Ishikawa (cell line): ENCODE measurements at regions not wholly inside any gene's neighbourhood (a gene's known extent, or its start where the extent isn't known, plus 50 kb on each side); places are given as distances from the start of the nearest gene placed in this dataset.

ENCODE experiments used
- CEBPB ChIP-seq: IDR thresholded peaks from 2 replicates; pipeline ENCODE4 v1.6.1; 2012
- CREB1 ChIP-seq: IDR thresholded peaks from 2 replicates; pipeline ENCODE4 v1.6.1; 2012; ENCODE audit warnings: low read depth
- EGR1 ChIP-seq: IDR thresholded peaks from 2 replicates; pipeline ENCODE4 v1.6.1; 2012
- EP300 ChIP-seq: IDR thresholded peaks from 2 replicates; pipeline ENCODE4 v1.6.1; 2012; ENCODE audit warnings: borderline replicate concordance
- FOXM1 ChIP-seq: IDR thresholded peaks from 2 replicates; pipeline ENCODE4 v1.6.1; 2012; ENCODE audit warnings: low read depth, borderline replicate concordance
- NFIC ChIP-seq: IDR thresholded peaks from 2 replicates; pipeline ENCODE4 v1.6.1; 2012
- RAD21 ChIP-seq: IDR thresholded peaks from 2 replicates; pipeline ENCODE4 v1.6.1; 2012; ENCODE audit warnings: low read depth
- TAF1 ChIP-seq: IDR thresholded peaks from 2 replicates; pipeline ENCODE4 v1.6.1; 2012; ENCODE audit warnings: low read depth, mild to moderate bottlenecking
- TCF12 ChIP-seq: IDR thresholded peaks from 2 replicates; pipeline ENCODE4 v1.6.1; 2012; ENCODE audit warnings: low read depth
- TEAD4 ChIP-seq: IDR thresholded peaks from 2 replicates; pipeline ENCODE4 v1.6.1; 2012
- YY1 ChIP-seq: IDR thresholded peaks from 2 replicates; pipeline ENCODE4 v1.6.1; 2012; ENCODE audit warnings: low read depth
- ZBTB7A ChIP-seq: IDR thresholded peaks from 2 replicates; pipeline ENCODE4 v1.6.1; 2012; ENCODE audit warnings: low read depth
- TF ChIP-seq, protein P1 (sequence below): IDR thresholded peaks from 2 replicates; pipeline ENCODE4 v1.6.1; 2012
- TF ChIP-seq, protein P2 (sequence below): IDR thresholded peaks from 2 replicates; pipeline ENCODE4 v1.6.1; 2012
- TF ChIP-seq, protein P3 (sequence below): IDR thresholded peaks from 2 replicates; pipeline ENCODE4 v1.6.1; 2012; ENCODE audit warnings: low read depth, mild to moderate bottlenecking

DNA sequence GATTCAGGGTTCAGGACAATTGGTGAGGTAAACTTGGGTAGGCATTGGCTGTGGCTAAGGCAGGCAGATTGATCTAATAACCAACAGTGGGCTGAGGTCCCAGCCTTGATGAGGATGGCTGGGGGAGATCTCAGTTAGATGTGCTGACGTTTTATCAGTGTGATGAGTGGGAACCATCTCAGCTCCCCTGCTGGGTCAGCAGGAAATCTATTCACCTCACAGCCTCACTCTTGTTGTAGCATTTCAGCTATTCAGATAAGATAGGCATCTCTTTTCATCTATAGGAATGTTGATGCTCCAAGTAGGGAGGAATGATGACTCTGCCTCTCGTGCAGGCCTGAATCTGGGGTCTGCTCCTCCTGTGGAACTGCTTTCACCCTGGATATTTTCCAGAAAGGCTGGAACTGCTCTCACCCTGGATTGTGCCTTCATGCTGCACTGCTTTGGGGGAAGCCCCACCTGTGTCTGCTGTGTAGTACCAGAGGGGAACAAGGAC, 973.7 kb downstream of the NSUN3 start:
- TF ChIP-seq ZBTB7A (no peak), TEAD4 (no peak), EGR1 (no peak), TAF1 (no peak), EP300 (no peak), RAD21 (no peak), TCF12 (no peak), NFIC (no peak), FOXM1 (no peak), CEBPB (no peak), YY1 (no peak), CREB1 (no peak)
- TF ChIP-seq, protein P1, sequence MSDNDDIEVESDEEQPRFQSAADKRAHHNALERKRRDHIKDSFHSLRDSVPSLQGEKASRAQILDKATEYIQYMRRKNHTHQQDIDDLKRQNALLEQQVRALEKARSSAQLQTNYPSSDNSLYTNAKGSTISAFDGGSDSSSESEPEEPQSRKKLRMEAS = no peak
- TF ChIP-seq, protein P2, sequence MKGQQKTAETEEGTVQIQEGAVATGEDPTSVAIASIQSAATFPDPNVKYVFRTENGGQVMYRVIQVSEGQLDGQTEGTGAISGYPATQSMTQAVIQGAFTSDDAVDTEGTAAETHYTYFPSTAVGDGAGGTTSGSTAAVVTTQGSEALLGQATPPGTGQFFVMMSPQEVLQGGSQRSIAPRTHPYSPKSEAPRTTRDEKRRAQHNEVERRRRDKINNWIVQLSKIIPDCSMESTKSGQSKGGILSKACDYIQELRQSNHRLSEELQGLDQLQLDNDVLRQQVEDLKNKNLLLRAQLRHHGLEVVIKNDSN = no peak

DNA sequence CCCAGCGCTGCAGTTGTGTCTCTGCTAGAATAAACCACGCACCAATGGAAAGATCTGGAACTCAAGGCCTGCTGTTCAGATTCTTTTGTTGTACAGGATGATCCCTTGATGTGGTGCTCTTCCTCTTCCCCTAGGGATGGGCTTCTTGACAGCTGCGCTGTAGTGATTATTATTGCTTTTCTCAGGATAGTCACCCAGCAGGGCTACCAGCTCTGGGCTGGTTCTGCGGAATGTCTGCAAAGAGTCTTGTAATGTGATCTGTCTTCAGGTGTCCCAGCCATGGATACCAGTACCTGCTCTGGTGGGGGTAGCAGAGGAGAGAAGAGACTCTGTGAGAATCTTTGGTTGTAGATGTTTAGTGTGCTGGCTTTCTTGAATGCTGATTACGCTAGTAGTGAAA, 974.2 kb downstream of the NSUN3 start:
- TF ChIP-seq, protein P3, sequence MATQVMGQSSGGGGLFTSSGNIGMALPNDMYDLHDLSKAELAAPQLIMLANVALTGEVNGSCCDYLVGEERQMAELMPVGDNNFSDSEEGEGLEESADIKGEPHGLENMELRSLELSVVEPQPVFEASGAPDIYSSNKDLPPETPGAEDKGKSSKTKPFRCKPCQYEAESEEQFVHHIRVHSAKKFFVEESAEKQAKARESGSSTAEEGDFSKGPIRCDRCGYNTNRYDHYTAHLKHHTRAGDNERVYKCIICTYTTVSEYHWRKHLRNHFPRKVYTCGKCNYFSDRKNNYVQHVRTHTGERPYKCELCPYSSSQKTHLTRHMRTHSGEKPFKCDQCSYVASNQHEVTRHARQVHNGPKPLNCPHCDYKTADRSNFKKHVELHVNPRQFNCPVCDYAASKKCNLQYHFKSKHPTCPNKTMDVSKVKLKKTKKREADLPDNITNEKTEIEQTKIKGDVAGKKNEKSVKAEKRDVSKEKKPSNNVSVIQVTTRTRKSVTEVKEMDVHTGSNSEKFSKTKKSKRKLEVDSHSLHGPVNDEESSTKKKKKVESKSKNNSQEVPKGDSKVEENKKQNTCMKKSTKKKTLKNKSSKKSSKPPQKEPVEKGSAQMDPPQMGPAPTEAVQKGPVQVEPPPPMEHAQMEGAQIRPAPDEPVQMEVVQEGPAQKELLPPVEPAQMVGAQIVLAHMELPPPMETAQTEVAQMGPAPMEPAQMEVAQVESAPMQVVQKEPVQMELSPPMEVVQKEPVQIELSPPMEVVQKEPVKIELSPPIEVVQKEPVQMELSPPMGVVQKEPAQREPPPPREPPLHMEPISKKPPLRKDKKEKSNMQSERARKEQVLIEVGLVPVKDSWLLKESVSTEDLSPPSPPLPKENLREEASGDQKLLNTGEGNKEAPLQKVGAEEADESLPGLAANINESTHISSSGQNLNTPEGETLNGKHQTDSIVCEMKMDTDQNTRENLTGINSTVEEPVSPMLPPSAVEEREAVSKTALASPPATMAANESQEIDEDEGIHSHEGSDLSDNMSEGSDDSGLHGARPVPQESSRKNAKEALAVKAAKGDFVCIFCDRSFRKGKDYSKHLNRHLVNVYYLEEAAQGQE = no peak
- TF ChIP-seq YY1 (no peak), TCF12 (no peak), NFIC (no peak), CREB1 (no peak), EGR1 (no peak), RAD21 (no peak), FOXM1 (no peak), EP300 (no peak), CEBPB (no peak), TEAD4 (no peak), ZBTB7A (no peak), TAF1 (no peak)
- TF ChIP-seq, protein P1 = no peak
- TF ChIP-seq, protein P2 = no peak

DNA sequence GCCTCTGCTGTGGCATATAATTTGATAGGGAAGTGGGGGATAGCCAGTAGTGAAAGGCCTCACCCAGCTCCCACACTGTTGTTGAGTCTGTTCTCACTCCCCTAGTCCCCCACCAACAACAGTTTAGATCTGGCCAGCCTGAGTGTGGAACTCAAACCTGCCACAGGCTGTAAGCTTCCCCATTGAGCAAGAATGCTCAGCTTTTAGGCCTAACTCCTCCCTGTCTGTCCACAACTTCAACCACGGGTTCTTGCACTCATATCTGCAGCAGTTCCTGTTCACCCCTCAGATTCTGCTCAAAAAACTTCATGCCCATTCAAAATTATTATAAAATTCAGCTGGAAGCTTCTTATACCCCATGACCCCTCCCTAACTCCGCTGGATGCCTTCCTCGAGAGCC, 975.1 kb downstream of the NSUN3 start:
- no peak for TF ChIP-seq TCF12
- TF ChIP-seq, protein P1 = no peak

DNA sequence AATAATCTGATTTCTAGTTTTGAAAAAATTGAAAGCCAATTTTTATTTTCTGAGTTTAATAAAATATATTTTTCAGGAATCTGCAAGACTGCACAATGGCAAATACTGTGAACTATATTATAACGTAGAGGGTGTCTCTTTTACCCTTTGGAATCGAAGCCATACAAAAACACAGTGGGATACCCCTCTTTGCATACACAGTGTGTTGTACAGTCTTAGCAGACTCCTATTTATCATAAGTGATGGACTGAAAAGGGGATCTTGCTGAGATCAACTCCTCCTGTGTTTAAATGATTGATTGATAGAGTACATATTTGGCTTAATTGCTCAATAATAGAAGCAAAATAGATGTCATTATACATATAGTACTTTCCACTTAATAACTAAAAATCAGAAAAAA, 981.2 kb downstream of the NSUN3 start:
- TF ChIP-seq CEBPB (no peak), EP300 (no peak), TEAD4 (no peak), TAF1 (no peak), EGR1 (no peak), ZBTB7A (no peak), TCF12 (no peak), YY1 (no peak), NFIC (no peak), FOXM1 (no peak), CREB1 (no peak)
- TF ChIP-seq, protein P2 = no peak
- TF ChIP-seq, protein P1 = no peak

DNA sequence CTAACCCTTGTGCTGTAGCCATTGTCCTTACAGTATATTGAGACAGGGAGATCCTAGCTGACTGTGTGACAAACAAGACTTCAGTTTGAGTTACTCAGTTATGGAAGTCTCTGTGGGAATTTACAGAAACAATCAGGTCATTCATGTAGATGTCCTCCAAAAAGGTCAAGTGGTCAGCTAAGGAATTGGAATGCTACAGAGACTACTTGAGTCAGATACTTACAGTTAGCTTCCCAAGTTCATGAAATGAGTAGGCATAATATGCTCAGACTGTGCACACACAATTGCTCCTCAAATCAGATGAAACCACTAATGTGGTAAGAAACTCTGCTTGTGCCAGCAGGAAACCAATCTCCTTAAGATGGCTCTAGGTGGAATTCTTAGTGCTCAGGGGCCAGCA, 985.7 kb downstream of the NSUN3 start:
- TF ChIP-seq TAF1 = no peak
- no peak for TF ChIP-seq RAD21
- TF ChIP-seq, protein P1 = no peak
- no peak for TF ChIP-seq TEAD4
- no peak for TF ChIP-seq TCF12
- no peak for TF ChIP-seq ZBTB7A
- no peak for TF ChIP-seq CREB1
- TF ChIP-seq CEBPB = no peak
- no peak for TF ChIP-seq FOXM1
- TF ChIP-seq, protein P3 = no peak
- TF ChIP-seq EP300 = no peak
- TF ChIP-seq, protein P2 = no peak
